HCT116 (cell line): ENCODE measurements at regions not wholly inside any gene's neighbourhood (a gene's known extent, or its start where the extent isn't known, plus 50 kb on each side); places are given as distances from the start of the nearest gene placed in this dataset.

Experiments
- JUND ChIP-seq: IDR thresholded peaks from 2 replicates; pipeline ENCODE4 v1.6.1; 2012
- TF ChIP-seq, protein P1 (sequence below): IDR thresholded peaks from 2 replicates; pipeline ENCODE4 v1.6.1; 2012

DNA sequence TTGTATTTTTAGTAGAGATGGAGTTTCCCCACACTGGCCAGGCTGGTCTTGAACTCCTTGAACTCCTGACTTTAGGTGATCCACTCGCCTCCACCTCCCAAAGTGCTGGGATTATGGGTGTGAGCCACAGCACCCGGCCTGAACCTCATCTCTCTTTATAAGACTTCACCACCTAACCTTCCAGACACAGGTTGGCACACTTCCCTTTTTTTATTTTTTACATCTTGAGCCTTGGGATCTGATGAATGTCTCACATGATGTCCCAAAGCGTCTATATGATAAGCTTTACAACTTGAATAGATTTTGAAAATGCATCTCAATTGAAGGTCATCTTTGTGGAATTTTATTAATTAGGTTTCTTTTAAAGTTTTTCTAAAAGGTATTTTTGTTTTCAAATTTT is 172.4 kb upstream of the IVNS1ABP start:
- no peak for TF ChIP-seq JUND
- TF ChIP-seq, protein P1, sequence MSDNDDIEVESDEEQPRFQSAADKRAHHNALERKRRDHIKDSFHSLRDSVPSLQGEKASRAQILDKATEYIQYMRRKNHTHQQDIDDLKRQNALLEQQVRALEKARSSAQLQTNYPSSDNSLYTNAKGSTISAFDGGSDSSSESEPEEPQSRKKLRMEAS, result no peak
